SK-MEL-5 (cell line): ENCODE measurements at regions not wholly inside any gene's neighbourhood (a gene's known extent, or its start where the extent isn't known, plus 50 kb on each side); places are given as distances from the start of the nearest gene placed in this dataset.
"Not testable (repeated sequence)": the region's sequence is repeated elsewhere in the genome, so short reads cannot be mapped to it uniquely, and the experiment has no call there.

Experiments used
- DNase-seq: peaks from one replicate; pipeline ENCODE4 v3.0.0-alpha.2; 2016; ENCODE audit warnings: low read depth, low spot score
- in situ Hi-C: cut with HindIII; loops from 2 replicates; pipeline ENCODE4 v1.10.0; 2016; ENCODE audit warnings: low sequenced_read_pairs, high pct_unique_total_duplicates, low pct_unique_long_range_greater_than_20kb

DNA sequence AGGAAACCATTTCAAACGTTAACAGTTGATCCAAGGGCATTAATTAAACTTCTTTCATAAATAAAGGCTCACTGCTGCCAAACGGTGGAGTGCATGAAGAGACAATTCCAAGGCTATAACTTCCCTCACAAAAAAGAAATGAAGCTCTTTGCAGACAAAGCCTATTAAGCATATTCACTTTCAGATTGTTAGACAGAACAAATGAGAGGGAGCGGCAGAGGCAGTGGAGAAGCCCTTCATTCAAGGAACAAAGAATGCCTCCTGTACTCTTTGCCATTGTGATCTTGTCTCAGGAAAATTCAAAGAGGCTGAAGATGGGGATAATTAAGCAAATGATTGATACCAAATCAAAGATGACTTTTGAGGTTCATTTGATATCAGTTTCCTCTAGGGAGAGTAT is 370.5 kb upstream of the FAT1 start:
- in situ Hi-C loops: no loop called here
- DNase-seq: no peak

DNA sequence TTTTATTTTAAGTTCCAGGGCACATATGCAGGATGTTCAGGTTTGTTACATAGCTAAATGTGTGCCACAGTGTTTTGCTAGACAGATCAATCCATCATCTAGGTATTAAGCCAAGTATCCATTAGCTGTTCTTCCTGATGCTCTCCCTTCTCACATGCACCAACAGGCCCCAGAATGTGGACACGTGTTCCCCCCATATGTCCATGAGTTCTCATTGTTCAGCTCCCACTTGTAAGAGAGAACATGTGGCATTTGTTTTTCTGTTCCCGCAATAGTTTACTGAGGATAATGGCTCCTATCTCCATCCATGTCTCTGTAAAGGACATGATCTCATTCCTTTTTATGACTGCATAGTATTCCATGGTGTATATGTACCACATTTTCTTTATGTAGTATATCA is 374.8 kb upstream of the FAT1 start:
- in situ Hi-C loops: no loop called here
- DNase-seq: no peak

DNA sequence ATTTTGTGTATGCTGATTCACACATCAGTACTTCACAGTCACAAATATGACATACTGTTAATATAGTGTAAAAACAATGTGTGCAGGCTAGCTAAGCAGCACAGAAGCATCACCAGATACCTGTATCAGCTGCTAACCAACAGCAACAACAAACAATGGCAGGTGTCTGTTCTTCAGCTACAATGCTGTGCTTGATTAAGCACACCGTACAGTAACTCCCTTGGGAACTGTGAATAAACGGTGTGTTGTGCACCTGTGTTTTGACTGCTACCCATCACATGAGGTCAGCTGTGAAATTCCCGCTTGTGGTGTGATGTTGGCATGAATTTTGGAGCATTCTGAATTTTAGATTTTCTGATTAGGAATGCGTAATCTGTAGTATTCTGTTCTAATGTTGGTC is 379.7 kb upstream of the FAT1 start:
- in situ Hi-C loops: no loop called here
- no peak for DNase-seq

DNA sequence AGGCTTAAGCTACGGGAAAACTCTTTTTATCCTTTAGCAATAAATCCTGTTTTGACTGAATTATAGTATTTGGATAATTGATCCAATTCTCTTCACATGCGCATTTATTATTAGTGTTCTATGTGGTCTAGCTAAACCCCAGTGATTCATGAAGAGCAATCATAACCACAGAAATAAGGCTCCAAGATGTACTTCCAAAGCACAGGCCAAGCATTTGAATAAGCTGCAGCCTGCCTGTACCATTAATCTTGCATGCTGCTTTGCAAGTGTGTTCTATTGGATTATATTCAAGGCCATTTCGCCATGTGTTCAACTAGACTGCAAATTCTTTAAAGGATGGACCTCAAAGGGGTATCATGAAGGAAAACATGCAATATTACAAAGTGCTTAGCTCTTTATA is 385.2 kb upstream of the FAT1 start:
- DNase-seq: no peak
- in situ Hi-C loops: no loop called here

DNA sequence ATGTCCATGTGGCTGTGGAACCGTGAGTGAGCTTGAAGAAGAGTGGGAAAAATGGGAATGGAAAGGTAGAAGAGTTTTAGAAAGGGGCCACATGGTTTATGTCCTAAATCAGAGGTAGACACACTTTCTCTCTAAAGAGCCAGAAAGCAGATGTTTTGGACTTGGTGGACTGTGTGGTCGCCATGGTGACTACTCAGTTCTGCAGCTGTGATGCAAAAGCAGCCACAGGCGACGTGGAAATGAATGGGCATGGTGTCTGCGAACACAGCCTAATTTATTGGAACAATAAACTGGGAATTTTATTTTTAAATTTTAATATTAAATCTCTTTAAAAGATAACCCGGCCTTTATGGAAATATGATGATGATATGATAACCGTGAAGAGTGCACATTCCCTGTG is 386.0 kb upstream of the FAT1 start:
- no peak for DNase-seq
- in situ Hi-C loops: no loop called here

DNA sequence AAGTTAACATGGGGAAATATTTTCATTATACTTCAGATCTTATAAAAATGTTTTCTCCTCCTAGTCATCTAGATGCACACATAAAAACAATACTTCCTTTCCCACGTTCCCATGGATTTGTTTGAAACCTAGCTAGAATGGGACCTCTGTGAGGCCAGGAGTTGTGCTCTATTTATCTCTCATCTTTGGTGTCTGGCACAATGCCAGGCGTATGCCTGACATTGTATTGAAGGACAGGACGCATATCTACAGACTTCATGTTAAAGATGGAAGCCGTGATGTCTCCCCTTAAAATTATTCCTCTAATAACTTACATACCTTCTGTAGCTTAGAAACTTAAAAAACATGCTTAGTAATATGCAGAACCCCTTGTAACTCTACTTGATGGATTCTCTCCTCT is 394.5 kb upstream of the FAT1 start:
- no peak for DNase-seq
- in situ Hi-C loops: no loop called here

DNA sequence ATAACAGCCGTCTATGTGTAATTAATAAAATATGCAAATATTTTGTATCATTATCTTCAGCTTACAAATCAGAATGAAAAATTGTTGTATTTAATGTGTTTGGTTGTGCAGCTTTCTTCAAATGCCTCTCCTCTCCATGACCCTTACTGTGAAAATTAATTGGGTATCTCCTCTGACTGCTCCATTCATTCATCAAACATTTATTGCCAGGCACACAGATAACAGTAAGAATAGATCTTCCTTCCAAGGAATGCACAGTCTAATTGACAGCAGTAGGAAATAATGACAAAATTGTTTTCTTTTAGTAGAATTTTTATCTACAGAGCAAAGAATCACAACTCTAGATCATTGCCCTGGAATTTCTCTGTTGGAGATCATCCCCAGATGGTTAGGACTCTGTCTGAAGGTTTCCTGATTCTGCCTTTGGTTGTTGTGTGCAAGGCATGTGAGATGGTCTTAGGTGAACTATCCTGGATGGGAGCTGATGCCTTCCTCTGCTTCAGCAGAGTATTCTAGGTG is 395.0 kb upstream of the FAT1 start:
- DNase-seq: no peak
- in situ Hi-C loops: no loop called here

DNA sequence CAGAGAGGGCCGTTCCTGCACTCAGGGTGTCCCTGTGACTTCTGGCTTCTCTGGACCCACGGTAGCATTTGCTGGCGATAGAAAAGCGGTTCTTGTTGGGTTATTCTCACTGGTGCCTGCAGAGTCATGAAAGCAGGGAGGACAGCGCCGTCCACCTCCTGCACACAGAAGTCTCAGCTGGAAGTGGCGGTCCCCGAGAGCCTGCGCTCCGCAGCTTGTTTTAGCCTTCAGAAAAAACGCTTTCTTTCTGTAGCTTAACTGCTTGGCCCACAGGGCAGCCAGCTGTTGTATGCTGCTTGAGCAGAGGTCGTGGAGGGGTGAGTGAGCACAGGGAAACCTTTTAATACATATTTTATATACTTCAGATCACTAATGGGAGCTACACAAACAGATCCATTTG is 400.7 kb upstream of the FAT1 start:
- in situ Hi-C loops: no loop called here
- DNase-seq: no peak

DNA sequence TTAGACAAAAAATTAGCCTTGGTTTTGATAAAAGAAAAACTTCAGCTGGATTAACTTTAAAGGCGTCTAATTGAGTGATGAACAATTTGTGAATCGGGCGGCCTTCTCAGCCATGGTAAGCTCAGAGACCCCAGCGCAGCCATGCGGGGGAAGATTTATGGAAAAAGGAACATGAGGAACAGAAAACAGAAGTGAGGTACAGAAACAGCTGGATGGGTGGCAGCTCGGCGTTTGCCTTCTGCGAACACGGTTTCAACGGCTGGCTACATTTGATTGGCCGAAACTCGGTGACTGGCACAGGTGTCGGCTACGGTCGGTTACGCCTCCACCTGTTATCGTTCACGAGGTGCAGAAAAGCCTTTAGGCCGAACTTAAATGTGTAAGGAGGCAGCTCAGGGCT is 401.4 kb upstream of the FAT1 start:
- in situ Hi-C loops: no loop called here
- no peak for DNase-seq

DNA sequence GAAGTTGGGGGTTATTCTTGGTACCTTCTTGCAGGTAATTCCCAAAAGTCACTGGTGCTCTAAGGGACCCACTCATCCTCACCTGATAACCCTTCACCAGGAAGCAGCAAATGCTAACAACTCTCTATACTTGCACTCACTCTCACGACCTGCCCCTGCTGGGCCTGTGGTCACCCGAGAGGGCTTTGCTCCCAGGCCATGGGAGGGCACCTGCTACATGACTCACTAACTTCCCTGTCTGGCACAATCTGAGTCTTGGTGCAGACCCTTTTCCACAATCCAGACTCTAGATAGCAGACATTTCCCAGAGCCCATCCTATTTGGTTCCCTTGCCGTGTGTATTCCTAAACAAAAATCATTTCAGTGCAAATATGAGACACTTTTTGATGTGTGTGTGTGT is 403.8 kb upstream of the FAT1 start:
- DNase-seq: no peak

DNA sequence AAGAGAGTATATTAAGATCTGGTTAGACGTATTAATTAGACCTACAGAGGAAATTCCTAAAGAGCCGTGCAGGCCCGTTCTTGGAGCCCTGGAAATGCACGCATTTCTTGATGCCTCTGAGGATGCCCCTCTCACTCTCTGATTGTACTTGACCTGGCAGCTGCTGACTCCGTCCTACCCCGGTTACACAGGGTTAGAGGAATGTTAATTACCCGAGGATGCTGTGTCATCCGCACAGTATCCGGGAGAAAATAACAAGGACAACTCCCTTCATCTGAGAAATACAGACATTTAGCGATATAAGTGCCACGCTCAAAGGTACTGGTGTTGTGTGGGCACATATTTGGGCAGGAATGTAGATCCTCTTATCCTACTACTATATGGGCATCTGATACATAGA is 404.6 kb upstream of the FAT1 start:
- in situ Hi-C loops: no loop called here
- no peak for DNase-seq

More for the DNA sequence above, 403.8 kb upstream of the FAT1 start:
- in situ Hi-C loops: no loop called here

DNA sequence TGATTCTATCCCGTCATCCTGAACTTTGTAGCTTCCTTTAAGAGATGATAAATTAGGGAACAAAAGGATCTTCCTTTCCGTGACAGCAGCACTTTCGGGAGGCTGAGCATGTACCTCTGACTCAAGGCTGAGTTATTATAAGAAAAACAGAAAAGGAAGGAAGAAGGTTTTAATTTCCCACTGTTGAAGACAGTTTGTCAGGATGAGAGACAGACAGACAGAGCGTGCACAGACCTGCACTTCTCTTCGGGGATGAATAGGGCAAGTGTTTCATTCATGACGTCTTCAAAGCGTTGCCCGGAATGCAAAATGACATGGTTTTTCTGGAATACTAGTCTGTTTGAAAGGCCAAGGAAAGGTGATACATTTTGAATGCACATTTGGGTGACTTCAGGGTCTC is 405.3 kb upstream of the FAT1 start:
- peak; percentile 45 for DNase-seq
- in situ Hi-C loops: no loop called here

DNA sequence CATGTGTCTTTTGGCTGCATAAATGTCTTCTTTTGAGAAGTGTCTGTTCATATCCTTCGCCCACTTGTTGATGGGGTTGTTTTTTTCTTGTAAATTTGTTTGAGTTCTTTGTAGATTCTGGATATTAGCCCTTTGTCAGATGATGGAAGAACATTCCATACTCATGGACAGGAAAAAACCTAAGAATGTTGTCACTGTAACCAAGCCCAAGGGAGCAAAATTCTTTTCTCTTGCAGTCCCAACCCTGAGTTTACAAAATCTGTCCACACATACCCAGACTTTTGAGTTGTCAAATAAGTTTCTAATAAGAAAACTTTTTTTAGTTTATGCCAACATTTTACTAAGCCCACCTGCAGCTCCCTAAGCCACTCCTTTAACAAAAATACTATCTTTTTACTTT is 408.2 kb upstream of the FAT1 start:
- DNase-seq, in situ Hi-C loops: not testable (repeated sequence)

DNA sequence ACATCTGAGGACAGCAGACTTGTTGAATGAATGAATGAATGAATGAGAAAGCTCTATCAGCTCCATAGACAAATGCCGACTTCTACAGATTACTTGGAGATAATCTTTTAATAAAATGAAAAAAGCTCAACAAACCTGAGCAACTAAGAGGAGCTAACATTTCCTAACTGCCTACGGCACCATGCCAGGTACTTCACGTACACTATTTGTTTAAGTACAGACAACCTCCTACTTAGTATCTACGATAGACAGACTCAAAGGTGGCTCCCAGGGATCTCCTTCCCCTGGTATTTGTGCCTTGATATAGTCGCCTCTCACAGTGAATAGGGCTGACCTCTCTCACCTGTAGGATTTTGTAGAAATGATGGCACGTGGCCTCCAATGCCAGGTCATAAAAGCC is 412.2 kb upstream of the FAT1 start:
- in situ Hi-C loops: no loop called here

DNA sequence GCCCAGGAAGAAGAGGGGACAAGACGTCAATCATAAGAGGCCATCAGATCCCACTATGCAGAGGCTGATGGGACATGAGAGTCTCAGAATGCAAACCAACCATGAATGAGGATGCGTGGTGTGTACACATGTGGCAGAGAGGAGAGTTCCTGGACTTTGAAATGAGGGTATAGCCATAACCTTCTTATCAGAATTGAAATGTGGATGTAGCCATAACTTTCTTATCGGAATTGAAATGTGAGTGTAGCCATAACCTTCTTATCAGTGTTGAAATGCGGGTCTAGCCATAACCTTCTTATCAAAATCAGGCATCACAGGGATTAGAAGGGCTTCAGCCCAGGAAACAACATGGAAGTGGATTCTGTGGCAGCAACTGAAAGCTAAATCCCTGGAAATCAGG is 415.5 kb upstream of the FAT1 start:
- no peak for DNase-seq
- in situ Hi-C loops: no loop called here

More for the DNA sequence above, 412.2 kb upstream of the FAT1 start:
- DNase-seq: no peak

DNA sequence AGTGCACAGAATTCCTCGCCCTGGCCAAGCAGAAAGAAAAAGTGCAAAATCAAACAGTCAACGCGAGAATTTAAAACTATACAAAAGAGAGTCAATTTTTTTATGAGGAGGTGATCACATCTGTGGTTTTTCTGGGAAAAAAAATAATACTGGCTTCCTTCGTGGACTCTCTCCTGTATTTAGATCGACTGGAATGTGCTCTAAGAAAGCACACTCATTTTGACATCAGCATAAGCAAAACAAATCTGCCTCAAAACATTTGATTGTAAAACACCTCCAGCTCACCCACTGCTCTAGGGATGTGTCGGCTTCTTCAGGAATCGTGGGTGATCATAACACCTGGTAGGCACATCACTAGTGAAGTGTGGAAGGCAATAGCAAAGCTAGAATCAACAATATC is 417.4 kb upstream of the FAT1 start:
- no peak for DNase-seq
- in situ Hi-C loops: no loop called here

DNA sequence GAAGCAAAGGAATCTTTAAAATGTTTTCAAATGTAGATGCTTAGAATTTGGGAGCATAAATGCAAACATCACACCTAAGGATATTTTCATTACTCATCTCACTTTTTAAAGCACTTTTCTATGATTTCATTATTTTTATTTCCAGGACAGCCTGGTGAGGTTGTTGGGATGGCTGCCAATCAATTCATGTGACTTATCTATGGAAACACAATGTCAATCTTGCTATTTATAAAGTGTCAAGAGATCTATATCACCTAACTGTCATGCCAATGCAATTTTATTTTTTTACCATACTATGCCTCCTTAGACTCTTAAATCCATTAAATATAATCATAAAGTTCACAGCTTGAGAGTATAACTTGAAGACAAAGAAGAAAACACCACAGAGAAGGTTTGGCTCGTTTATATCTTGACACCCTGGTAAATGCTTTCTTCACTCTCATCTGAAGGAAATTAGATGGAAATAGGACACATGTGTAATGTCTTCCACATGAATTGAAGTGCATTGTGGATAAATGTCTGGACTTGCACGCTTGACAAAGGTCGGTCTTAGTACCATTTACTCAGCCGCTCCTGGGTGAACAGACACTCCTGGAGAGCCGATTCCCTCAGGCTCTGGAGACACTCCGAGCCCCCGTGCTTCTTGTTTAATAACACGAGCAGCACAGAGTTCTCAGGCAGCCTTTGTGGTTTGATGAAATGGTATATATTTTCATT is 425.7 kb upstream of the FAT1 start:
- in situ Hi-C loops: no loop called here
- DNase-seq: no peak

DNA sequence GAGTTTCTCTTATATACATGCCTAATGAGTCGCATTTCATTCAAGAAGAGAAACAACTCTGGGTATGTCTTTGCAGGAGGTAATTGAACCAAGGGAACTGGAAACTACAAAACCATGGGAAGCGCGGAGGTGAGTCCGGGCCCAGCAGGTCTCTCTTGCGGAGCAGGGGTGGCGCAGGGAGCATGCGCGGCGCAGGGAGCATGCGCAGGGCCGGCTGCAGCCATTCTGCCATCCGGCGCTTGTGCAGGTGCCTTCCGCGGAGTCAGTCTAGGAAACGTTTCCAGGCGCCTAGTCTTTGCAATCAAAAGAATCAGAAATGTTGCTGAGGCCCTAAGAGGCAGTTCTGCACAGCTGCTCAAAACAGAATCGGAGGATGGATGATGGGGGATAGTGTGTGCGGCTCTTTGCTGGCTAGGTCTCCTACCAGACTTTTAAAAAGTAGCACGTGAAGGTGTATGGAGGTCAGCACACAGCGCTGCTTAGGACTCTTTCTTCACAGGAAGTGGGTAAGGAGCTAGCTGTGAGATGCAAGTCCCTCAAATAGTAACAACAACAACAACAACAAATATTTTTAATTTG is 433.8 kb upstream of the FAT1 start:
- DNase-seq: no peak
- in situ Hi-C loops: no loop called here

DNA sequence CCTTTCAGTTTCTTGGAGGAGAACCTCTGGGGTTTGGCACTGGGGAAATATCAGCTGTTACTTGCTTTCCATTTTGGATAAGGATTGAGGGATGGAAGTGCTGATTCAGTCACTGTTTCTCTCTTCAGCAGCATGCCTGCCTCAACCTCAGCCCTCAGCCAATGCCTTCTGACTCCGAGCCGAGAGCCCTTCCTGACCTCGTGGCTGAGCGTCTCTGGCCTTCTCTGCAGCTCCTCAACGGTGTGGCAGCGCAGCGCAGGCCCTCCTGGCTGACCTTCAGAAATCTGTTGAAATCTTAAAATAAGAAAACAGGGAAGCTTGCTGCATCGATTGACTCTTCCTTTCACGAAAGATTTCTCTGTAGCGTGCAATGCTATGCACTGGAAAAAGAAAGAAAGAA is 434.3 kb upstream of the FAT1 start:
- no peak for DNase-seq
- in situ Hi-C loops: no loop called here
